Endothelial cell of umbilical vein (primary cell): ENCODE measurements at regions not wholly inside any gene's neighbourhood (a gene's known extent, or its start where the extent isn't known, plus 50 kb on each side); places are given as distances from the start of the nearest gene placed in this dataset.

Source experiments
- BruUV-seq: library from RNA; stranded (reverse); fragments of 400-500 nt; replicated peaks from 2 replicates; lab custom pipeline; 2021; lab: Mats Ljungman, UMichigan
- CTCF ChIA-PET: fragments of 300-600, 350-600 bp; sonication (Branson Sonifier 250); formaldehyde crosslinking; loops from one replicate; lab custom pipeline; 2021; ENCODE audit warnings: antibody characterized with exemption, inconsistent platforms; lab: Charles Lee
- POLR2A ChIA-PET: fragments of 300-600, 350-600 bp; sonication (Branson Sonifier 250); formaldehyde crosslinking; loops from one replicate; lab custom pipeline; 2021; ENCODE audit warnings: antibody characterized with exemption, inconsistent platforms; lab: Charles Lee
- DNase-seq: peaks from one replicate; pipeline ENCODE4 v3.0.0-alpha.2; 2011; ENCODE audit warnings: low read depth, low spot score
- FAIRE-seq: peaks from 2 replicates; lab custom pipeline; 2011; peaks lifted over from hg19 to GRCh38; lab: Jason Lieb, UNC
- H2AFZ ChIP-seq: 2 replicates; pipeline ENCODE4 v1.6.0; 2012; ENCODE audit warnings: low read depth, low read length, control low read depth, inconsistent platforms
- H3K27ac ChIP-seq: 2 replicates; pipeline ENCODE4 v1.5.1; 2011; ENCODE audit warnings: low read depth, mild to moderate bottlenecking, control low read depth, low read length, moderate library complexity; ENCODE audit not compliant: insufficient read depth
- H3K27me3 ChIP-seq, 2 experiments: 2 replicates each; pipeline versions ENCODE4 v1.6.0 to v1.6.1; 2011; ENCODE audit warnings: low read length in 2 of 2, mixed read lengths in 1 of 2; ENCODE audit not compliant: control insufficient read depth in 2 of 2, insufficient read depth in 2 of 2
- H3K36me3 ChIP-seq, 2 experiments: 2 replicates in 1 of 2; 3 replicates in 1 of 2; pipeline ENCODE4 v1.5.1; 2011; ENCODE audit warnings: low read length in 2 of 2, mild to moderate bottlenecking in 1 of 2, moderate library complexity in 1 of 2; ENCODE audit not compliant: control insufficient read depth in 2 of 2, insufficient read depth in 2 of 2; ENCODE audit errors: extremely low read depth in 1 of 2
- H3K4me1 ChIP-seq: 3 replicates; pipeline ENCODE4 v1.5.1; 2011; ENCODE audit warnings: mild to moderate bottlenecking, low read length; ENCODE audit not compliant: control insufficient read depth, insufficient read depth; ENCODE audit errors: extremely low read depth
- H3K4me2 ChIP-seq: 2 replicates; pipeline ENCODE4 v1.6.1; 2011; ENCODE audit warnings: low read length, control low read depth, mixed read lengths; ENCODE audit not compliant: insufficient read depth
- H3K4me3 ChIP-seq, 3 experiments: fragments of 200-600 bp in 1 of 3; sonication (generic), shearing (Covaris generic) in 1 of 3; replicated peaks in 1 of 3; 2 replicates each; pipeline ENCODE4 v1.5.1; 2011 to 2016; ENCODE audit warnings: control low read depth in 3 of 3, low read length in 3 of 3, mild to moderate bottlenecking in 2 of 3, inconsistent platforms in 1 of 3, low read depth in 1 of 3, moderate library complexity in 1 of 3; ENCODE audit not compliant: insufficient read depth in 1 of 3
- H3K79me2 ChIP-seq: 2 replicates; pipeline ENCODE4 v1.6.0; 2012; ENCODE audit warnings: low read length, inconsistent platforms; ENCODE audit not compliant: control insufficient read depth, insufficient read depth
- H3K9ac ChIP-seq: replicated peaks from 2 replicates; pipeline ENCODE3; 2011; ENCODE audit warnings: low read length, control low read depth; ENCODE audit not compliant: insufficient read depth; ENCODE audit errors: extremely low read depth
- H3K9me1 ChIP-seq: replicated peaks from 3 replicates; pipeline ENCODE4 v1.6.0; 2011; ENCODE audit warnings: mild to moderate bottlenecking, low read length; ENCODE audit not compliant: control insufficient read depth, insufficient read depth; ENCODE audit errors: extremely low read depth
- H3K9me3 ChIP-seq: replicated peaks from 2 replicates; pipeline ENCODE4 v1.5.1; 2012; ENCODE audit warnings: low read length, inconsistent platforms; ENCODE audit not compliant: control insufficient read depth, insufficient read depth
- H4K20me1 ChIP-seq: replicated peaks from 2 replicates; pipeline ENCODE3; 2011; ENCODE audit warnings: mild to moderate bottlenecking, low read length; ENCODE audit not compliant: control insufficient read depth, insufficient read depth; ENCODE audit errors: extremely low read depth
- CTCF ChIP-seq, 2 donors: IDR thresholded peaks; 1 replicate in 1 of 2; 2 replicates in 1 of 2; pipeline ENCODE4 v1.5.1; 2011; ENCODE audit warnings: low read length in 2 of 2, mild to moderate bottlenecking in 2 of 2, moderate library complexity in 2 of 2, control low read depth in 1 of 2, inconsistent platforms in 1 of 2, low read depth in 1 of 2; ENCODE audit not compliant: insufficient read depth in 1 of 2; ENCODE audit errors: extremely low read depth in 1 of 2
- EZH2 ChIP-seq: IDR thresholded peaks from 2 replicates; pipeline ENCODE4 v1.6.1; 2012; ENCODE audit warnings: borderline replicate concordance, low read depth, mild to moderate bottlenecking, moderate library complexity, low read length, inconsistent platforms; ENCODE audit not compliant: severe bottlenecking
- FOS ChIP-seq: IDR thresholded peaks from 2 replicates; pipeline ENCODE4 v1.6.1; 2011; ENCODE audit warnings: mild to moderate bottlenecking, low read length, moderate library complexity, borderline replicate concordance; ENCODE audit not compliant: insufficient read depth
- GATA2 ChIP-seq: IDR thresholded peaks from 2 replicates; pipeline ENCODE4 v1.7.0; 2011; ENCODE audit warnings: low read depth, mild to moderate bottlenecking, moderate library complexity, mixed read lengths, low read length; ENCODE audit not compliant: insufficient read length, insufficient read depth
- JUN ChIP-seq: IDR thresholded peaks from 2 replicates; pipeline ENCODE4 v1.6.1; 2011; ENCODE audit warnings: borderline replicate concordance, low read depth; ENCODE audit not compliant: insufficient read length, insufficient read depth
- MYC ChIP-seq: IDR thresholded peaks from one replicate; pipeline ENCODE4 v1.6.1; 2011; ENCODE audit warnings: mild to moderate bottlenecking, low read depth, low read length
- POLR2A ChIP-seq: IDR thresholded peaks from 2 replicates; pipeline ENCODE4 v1.6.1; 2012; ENCODE audit warnings: low read depth, mild to moderate bottlenecking, control low read depth, low read length
- POLR2AphosphoS5 ChIP-seq: IDR thresholded peaks from 2 replicates; pipeline ENCODE4 v1.6.1; 2012; ENCODE audit warnings: low read depth, mild to moderate bottlenecking, control low read depth, low read length, moderate library complexity; ENCODE audit not compliant: insufficient read depth
- dilution Hi-C: fragments of 300-500 bp; cut with MboI; formaldehyde crosslinking; loops from one replicate; pipeline ENCODE4 v1.15.0; 2019; ENCODE audit warnings: low sequenced_read_pairs; ENCODE audit not compliant: extremely low pct_ligation_motif_present
- intact Hi-C: fragments of 100-400 bp; cut with micrococcal nuclease; formaldehyde crosslinking; loops from one replicate; pipeline ENCODE4 v1.10.0; 2022
- TF ChIP-seq, protein P1 (sequence below): IDR thresholded peaks from 2 replicates; pipeline ENCODE4 v1.6.1; 2011; ENCODE audit not compliant: insufficient read depth, insufficient read length

DNA sequence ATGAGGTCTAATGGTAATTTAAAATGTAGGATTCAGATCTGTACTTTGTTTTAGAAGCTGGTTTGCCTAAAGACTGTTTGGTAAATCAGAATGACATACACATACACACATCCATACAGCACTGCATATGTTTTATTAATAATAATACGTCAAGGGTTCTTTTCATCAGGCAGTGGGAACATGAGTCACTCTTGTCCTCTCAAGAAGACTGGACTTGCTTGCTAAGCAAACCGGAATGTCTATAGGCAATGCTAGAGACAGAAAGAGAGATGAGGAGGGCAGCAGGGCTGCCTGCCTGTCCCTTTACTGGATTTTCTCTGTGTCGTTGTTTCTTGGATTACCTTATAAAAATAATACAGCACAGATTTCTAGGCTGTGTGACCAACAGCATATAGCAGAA, 119.1 kb upstream of the GALNT2 start:
- DNase-seq (no peak), FAIRE-seq (no peak)
- intact Hi-C loops = no loop called here
- POLR2A ChIA-PET = no interaction called here
- TF ChIP-seq EZH2 = no peak
- TF ChIP-seq CTCF (IDR thresholded peaks at IDR 0.05; ENCODE audit: extremely low read depth in 1 of 2, insufficient read depth in 1 of 2, low read depth in 1 of 2, low read length in 2 of 2) = no peak
- TF ChIP-seq GATA2 = no peak
- no peak for TF ChIP-seq POLR2AphosphoS5
- TF ChIP-seq POLR2A = no peak
- TF ChIP-seq, protein P1, sequence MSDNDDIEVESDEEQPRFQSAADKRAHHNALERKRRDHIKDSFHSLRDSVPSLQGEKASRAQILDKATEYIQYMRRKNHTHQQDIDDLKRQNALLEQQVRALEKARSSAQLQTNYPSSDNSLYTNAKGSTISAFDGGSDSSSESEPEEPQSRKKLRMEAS = no peak
- no peak for TF ChIP-seq FOS
- TF ChIP-seq JUN = no peak
- TF ChIP-seq MYC = no peak
- Histone ChIP-seq H3K27me3 (no peaks in the 10 kb centered on the region), H3K79me2 (no peaks in the 10 kb centered on the region), H3K9me3 (no peaks in the 10 kb centered on the region), H3K9me1 (no peaks in the 10 kb centered on the region), H3K4me3 (no peak overlapping the region), H3K27ac (no peak overlapping the region), H2AFZ (no peak overlapping the region), H3K4me2 (no peak overlapping the region), H3K9ac (no peak overlapping the region), H4K20me1 (no peaks in the 10 kb centered on the region), H3K36me3 (no peaks in the 10 kb centered on the region), H3K4me1 (no peaks in the 10 kb centered on the region)
- dilution Hi-C loops = no loop called here
- CTCF ChIA-PET = no interaction called here
- no TSS peak for BruUV-seq
